Uterus (tissue), 3 donors: ENCODE measurements at regions not wholly inside any gene's neighbourhood (a gene's known extent, or its start where the extent isn't known, plus 50 kb on each side); places are given as distances from the start of the nearest gene placed in this dataset.
"Not testable (repeated sequence)": the region's sequence is repeated elsewhere in the genome, so short reads cannot be mapped to it uniquely, and the experiment has no call there.

ENCODE experiments used
- DNase-seq, 2 donors: peaks; one replicate each; pipeline ENCODE4 v3.0.0-alpha.2; 2019 to 2020
- H3K27ac ChIP-seq, 2 donors: fragments of 200-600 bp; sonication (generic); 1 replicate in 1 of 2; 2 replicates in 1 of 2; pipeline ENCODE4 v1.5.1; 2016 to 2018
- H3K27me3 ChIP-seq, 2 donors: fragments of 200-600 bp; sonication (generic); one replicate each; pipeline ENCODE4 v1.5.1; 2018 to 2019; ENCODE audit warnings: control low read depth in 1 of 2
- H3K36me3 ChIP-seq, 2 donors: fragments of 200-600 bp; sonication (generic); one replicate each; pipeline ENCODE4 v1.5.1; 2019; ENCODE audit warnings: control low read depth in 1 of 2
- H3K4me1 ChIP-seq, 2 donors: fragments of 200-600 bp; sonication (generic); one replicate each; pipeline ENCODE4 v1.5.1; 2018 to 2019; ENCODE audit warnings: control low read depth in 1 of 2
- H3K4me3 ChIP-seq, 2 donors: fragments of 200-600 bp; sonication (generic); 1 replicate in 1 of 2; 2 replicates in 1 of 2; pipeline ENCODE4 v1.5.1; 2018 to 2019; ENCODE audit warnings: mild to moderate bottlenecking in 1 of 2
- H3K9me3 ChIP-seq, 2 donors: fragments of 200-600 bp; sonication (generic); one replicate each; pipeline ENCODE4 v1.5.1; 2019; ENCODE audit warnings: control low read depth in 1 of 2
- POLR2A ChIP-seq, 2 donors: fragments of 450-650 bp; IDR thresholded peaks; one replicate each; pipeline ENCODE4 v1.6.1; 2016; ENCODE audit warnings: antibody characterized with exemption in 2 of 2, mild to moderate bottlenecking in 1 of 2, moderate library complexity in 1 of 2
- intact Hi-C: fragments of 100-400 bp; cut with DNase I; formaldehyde crosslinking; loops from one replicate; pipeline ENCODE4 v1.15.1; 2023; ENCODE audit warnings: low total_unique reads
- TF ChIP-seq, protein P1 (sequence below), 4 experiments: fragments of 200-600 bp in 2 of 4; fragments of 450-650 bp in 2 of 4; sonication (generic) in 2 of 4; IDR thresholded peaks; one replicate each; pipeline ENCODE4 v1.5.1; 2016 to 2019; ENCODE audit warnings: antibody characterized with exemption in 4 of 4, mild to moderate bottlenecking in 2 of 4, moderate library complexity in 1 of 4
- donor health status: DM: yes; HTN: yes; CAD: no.

- intact Hi-C loops: no loop called here
- no peak for DNase-seq
- H3K9me3 ChIP-seq: no peaks in the 10 kb centered on the region
- no peak overlapping the region for H3K4me3 ChIP-seq
- TF ChIP-seq, protein P1, sequence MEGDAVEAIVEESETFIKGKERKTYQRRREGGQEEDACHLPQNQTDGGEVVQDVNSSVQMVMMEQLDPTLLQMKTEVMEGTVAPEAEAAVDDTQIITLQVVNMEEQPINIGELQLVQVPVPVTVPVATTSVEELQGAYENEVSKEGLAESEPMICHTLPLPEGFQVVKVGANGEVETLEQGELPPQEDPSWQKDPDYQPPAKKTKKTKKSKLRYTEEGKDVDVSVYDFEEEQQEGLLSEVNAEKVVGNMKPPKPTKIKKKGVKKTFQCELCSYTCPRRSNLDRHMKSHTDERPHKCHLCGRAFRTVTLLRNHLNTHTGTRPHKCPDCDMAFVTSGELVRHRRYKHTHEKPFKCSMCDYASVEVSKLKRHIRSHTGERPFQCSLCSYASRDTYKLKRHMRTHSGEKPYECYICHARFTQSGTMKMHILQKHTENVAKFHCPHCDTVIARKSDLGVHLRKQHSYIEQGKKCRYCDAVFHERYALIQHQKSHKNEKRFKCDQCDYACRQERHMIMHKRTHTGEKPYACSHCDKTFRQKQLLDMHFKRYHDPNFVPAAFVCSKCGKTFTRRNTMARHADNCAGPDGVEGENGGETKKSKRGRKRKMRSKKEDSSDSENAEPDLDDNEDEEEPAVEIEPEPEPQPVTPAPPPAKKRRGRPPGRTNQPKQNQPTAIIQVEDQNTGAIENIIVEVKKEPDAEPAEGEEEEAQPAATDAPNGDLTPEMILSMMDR (IDR thresholded peaks at IDR 0.05): no peak
- TF ChIP-seq POLR2A (IDR thresholded peaks at IDR 0.05): no peak
- no peaks in the 10 kb centered on the region for H3K36me3 ChIP-seq
- peak overlapping the region in 1 of 2 donors; percentile 15 for H3K27ac ChIP-seq
- H3K27me3 ChIP-seq: no peaks in the 10 kb centered on the region
- no peaks in the 10 kb centered on the region for H3K4me1 ChIP-seq
Observed at GRCh38 chr15:77886805-77887448, 190.6 kb downstream of the TBC1D2B start.

DNA sequence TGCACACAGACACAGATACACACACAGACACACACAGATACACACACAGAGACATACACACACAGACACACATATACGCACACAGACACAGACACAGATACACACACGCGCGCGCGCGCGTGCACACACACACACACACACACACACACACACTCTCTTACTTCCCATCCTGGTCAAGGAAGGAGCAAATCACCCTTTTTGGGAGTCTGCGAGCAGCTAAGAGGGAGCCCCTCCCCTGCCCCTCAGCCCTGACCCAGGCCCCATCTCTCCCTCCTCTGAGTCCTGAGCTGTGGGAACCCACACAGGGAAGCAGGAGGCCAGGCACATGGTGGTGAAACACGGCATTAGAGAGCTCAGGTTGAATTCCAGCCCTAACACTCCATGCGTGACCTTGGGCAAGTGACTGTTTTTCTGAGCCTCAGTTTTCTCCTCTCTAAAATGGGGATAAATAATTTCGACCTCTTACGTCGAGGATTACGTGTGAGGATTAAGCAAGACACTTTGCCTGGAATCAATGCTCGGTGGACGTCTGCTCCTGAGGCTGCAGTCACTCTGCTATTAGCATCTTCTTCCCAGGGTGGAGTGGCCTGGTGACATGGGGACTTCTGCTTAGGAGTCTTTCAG lies 191.5 kb downstream of the TBC1D2B start:
- H3K36me3 ChIP-seq, intact Hi-C loops, H3K4me3 ChIP-seq, H3K27ac ChIP-seq, H3K4me1 ChIP-seq, H3K9me3 ChIP-seq, H3K27me3 ChIP-seq, DNase-seq: not testable (repeated sequence)

- H3K4me1 ChIP-seq, intact Hi-C loops, DNase-seq, H3K27ac ChIP-seq, H3K36me3 ChIP-seq, H3K4me3 ChIP-seq, H3K27me3 ChIP-seq, H3K9me3 ChIP-seq: not testable (repeated sequence)
Observed at GRCh38 chr15:77883012-77883411, 194.5 kb downstream of the TBC1D2B start.

- H3K4me1 ChIP-seq: no peaks in the 10 kb centered on the region
- H3K4me3 ChIP-seq: no peak overlapping the region
- no peaks in the 10 kb centered on the region for H3K36me3 ChIP-seq
- DNase-seq: no peak
- H3K27ac ChIP-seq: no peak overlapping the region
- no peaks in the 10 kb centered on the region for H3K27me3 ChIP-seq
- no peak for TF ChIP-seq POLR2A (IDR thresholded peaks at IDR 0.05)
- TF ChIP-seq, protein P1 (IDR thresholded peaks at IDR 0.05): no peak
- H3K9me3 ChIP-seq: no peaks in the 10 kb centered on the region
- intact Hi-C loops: no loop called here
Observed at GRCh38 chr15:77881950-77882349, 195.6 kb downstream of the TBC1D2B start.

GRCh38 chr15:77881535-77881934 lies 196.0 kb downstream of the TBC1D2B start:
- H3K36me3 ChIP-seq, intact Hi-C loops, H3K9me3 ChIP-seq, H3K27me3 ChIP-seq, H3K27ac ChIP-seq, H3K4me3 ChIP-seq, DNase-seq, H3K4me1 ChIP-seq: not testable (repeated sequence)

- intact Hi-C loops, H3K36me3 ChIP-seq, H3K9me3 ChIP-seq, H3K27me3 ChIP-seq, DNase-seq, H3K27ac ChIP-seq, H3K4me3 ChIP-seq, H3K4me1 ChIP-seq: not testable (repeated sequence)
Observed at GRCh38 chr15:77879466-77879865, 198.0 kb downstream of the TBC1D2B start.

GRCh38 chr15:77877869-77878577 lies 199.5 kb downstream of the TBC1D2B start:
- Histone ChIP-seq H3K36me3 (no peaks in the 10 kb centered on the region), H3K4me1 (no peaks in the 10 kb centered on the region), H3K27me3 (no peaks in the 10 kb centered on the region), H3K27ac (no peak overlapping the region), H3K4me3 (no peak overlapping the region), H3K9me3 (no peaks in the 10 kb centered on the region)
- intact Hi-C loops: no loop called here
- no peak for DNase-seq
- TF ChIP-seq POLR2A (IDR thresholded peaks at IDR 0.05): no peak
- TF ChIP-seq, protein P1 (IDR thresholded peaks at IDR 0.05): no peak

- H3K4me1 ChIP-seq, H3K9me3 ChIP-seq, DNase-seq, H3K36me3 ChIP-seq, H3K27me3 ChIP-seq, H3K4me3 ChIP-seq, H3K27ac ChIP-seq, intact Hi-C loops: not testable (repeated sequence)
Observed at GRCh38 chr15:77876107-77876820, 201.2 kb downstream of the TBC1D2B start.
